ENCODE measurements at regions not wholly inside any gene's neighbourhood (a gene's known extent, or its start where the extent isn't known, plus 50 kb on each side); places are given as distances from the start of the nearest gene placed in this dataset.

GRCh38 chr20:24203526-24204183 lies 215.1 kb upstream of the GGTLC1 start:
- H3K36me3 ChIP-seq (ENCODE audit: insufficient read depth, low read length, poor library complexity, severe bottlenecking): no peaks in the 10 kb centered on the region
- POLR2A ChIA-PET (ENCODE audit: low non-redundant PET): no interaction called here
- no peaks in the 10 kb centered on the region for H3K9me3 ChIP-seq (ENCODE audit: low read depth, low read length, poor library complexity, severe bottlenecking)
- BruUV-seq (replicated peaks): no TSS peak
- no peak for TF ChIP-seq CTCF (conservative IDR thresholded peaks at IDR 0.05; ENCODE audit: low read depth, low read length)
- TF ChIP-seq EZH2 (IDR thresholded peaks at IDR 0.05; ENCODE audit: borderline replicate concordance, low read depth, low read length, poor library complexity, severe bottlenecking): no peak
- intact Hi-C loops (cut with micrococcal nuclease; ENCODE audit: unreplicated experiment): no loop called here
- no peaks in the 10 kb centered on the region for H3K4me1 ChIP-seq (ENCODE audit: insufficient read depth, low read length, poor library complexity, severe bottlenecking)
- H3K27me3 ChIP-seq (replicated peaks; ENCODE audit: insufficient read depth, low read depth, low read length, poor library complexity): no peaks in the 10 kb centered on the region
- no peak overlapping the region for H3K4me3 ChIP-seq (ENCODE audit: low read depth, low read length, poor library complexity, severe bottlenecking)
- H3K27ac ChIP-seq (ENCODE audit: low read depth, low read length, poor library complexity, severe bottlenecking): no peak overlapping the region
- no peak for DNase-seq (ENCODE audit: low spot score)
- CTCF ChIA-PET: no interaction called here

- Histone ChIP-seq H3K9me3 (ENCODE audit: low read depth, low read length, poor library complexity, severe bottlenecking) (no peaks in the 10 kb centered on the region), H3K27ac (ENCODE audit: low read depth, low read length, poor library complexity, severe bottlenecking) (no peak overlapping the region), H3K27me3 (replicated peaks; ENCODE audit: insufficient read depth, low read depth, low read length, poor library complexity) (no peaks in the 10 kb centered on the region), H3K4me3 (ENCODE audit: low read depth, low read length, poor library complexity, severe bottlenecking) (no peak overlapping the region), H3K36me3 (ENCODE audit: insufficient read depth, low read length, poor library complexity, severe bottlenecking) (no peaks in the 10 kb centered on the region), H3K4me1 (ENCODE audit: insufficient read depth, low read length, poor library complexity, severe bottlenecking) (no peaks in the 10 kb centered on the region)
- ChIA-PET CTCF (no interaction called here), POLR2A (ENCODE audit: low non-redundant PET) (no interaction called here)
- no peak for DNase-seq (ENCODE audit: low spot score)
- no peak for TF ChIP-seq EZH2 (IDR thresholded peaks at IDR 0.05; ENCODE audit: borderline replicate concordance, low read depth, low read length, poor library complexity, severe bottlenecking)
- no peak for TF ChIP-seq CTCF (conservative IDR thresholded peaks at IDR 0.05; ENCODE audit: low read depth, low read length)
- intact Hi-C loops (cut with micrococcal nuclease; ENCODE audit: unreplicated experiment): no loop called here
- no TSS peak for BruUV-seq (replicated peaks)
Observed at GRCh38 chr20:24199501-24199900, 210.9 kb upstream of the GGTLC1 start.

GRCh38 chr20:24194143-24194542 lies 205.6 kb upstream of the GGTLC1 start:
- POLR2A ChIA-PET (ENCODE audit: low non-redundant PET): interaction anchor here (0.6 kb wide), 1 partner anchor 751 kb away, joined by 5 read pairs; no protein-coding TSS in a partner anchor
- BruUV-seq (replicated peaks): no TSS peak
- TF ChIP-seq CTCF (conservative IDR thresholded peaks at IDR 0.05; ENCODE audit: low read depth, low read length) (no peak), EZH2 (IDR thresholded peaks at IDR 0.05; ENCODE audit: borderline replicate concordance, low read depth, low read length, poor library complexity, severe bottlenecking) (no peak)
- DNase-seq (ENCODE audit: low spot score): no peak
- H3K36me3 ChIP-seq (ENCODE audit: insufficient read depth, low read length, poor library complexity, severe bottlenecking): no peaks in the 10 kb centered on the region
- no peaks in the 10 kb centered on the region for H3K4me1 ChIP-seq (ENCODE audit: insufficient read depth, low read length, poor library complexity, severe bottlenecking)
- peaks cover 6% of the 10 kb centered on the region for H3K9me3 ChIP-seq (ENCODE audit: low read depth, low read length, poor library complexity, severe bottlenecking)
- CTCF ChIA-PET: no interaction called here
- no peak overlapping the region for H3K4me3 ChIP-seq (ENCODE audit: low read depth, low read length, poor library complexity, severe bottlenecking)
- intact Hi-C loops (cut with micrococcal nuclease; ENCODE audit: unreplicated experiment): no loop called here
- no peaks in the 10 kb centered on the region for H3K27me3 ChIP-seq (replicated peaks; ENCODE audit: insufficient read depth, low read depth, low read length, poor library complexity)
- H3K27ac ChIP-seq (ENCODE audit: low read depth, low read length, poor library complexity, severe bottlenecking): no peak overlapping the region

Data from A673 (cell line).